H1 (cell line): ENCODE measurements at regions not wholly inside any gene's neighbourhood (a gene's known extent, or its start where the extent isn't known, plus 50 kb on each side); places are given as distances from the start of the nearest gene placed in this dataset.

Experiments
- CHD7 ChIP-seq: fragments of 300-600 bp; sonication (generic); IDR thresholded peaks from 2 replicates; pipeline ENCODE4 v1.7.1; 2012; ENCODE audit warnings: low read length, moderate library complexity, mild to moderate bottlenecking, inconsistent platforms; ENCODE audit not compliant: insufficient replicate concordance
- CTCF ChIP-seq, 3 experiments: IDR thresholded peaks; 1 replicate in 2 of 3; 2 replicates in 1 of 3; pipeline versions ENCODE4 v1.5.1 to v1.6.1; 2011; ENCODE audit warnings: low read length in 3 of 3, mild to moderate bottlenecking in 3 of 3, inconsistent platforms in 2 of 3, low read depth in 1 of 3, moderate library complexity in 1 of 3; ENCODE audit not compliant: insufficient read depth in 1 of 3; ENCODE audit errors: control extremely low read depth in 1 of 3
- EZH2 ChIP-seq: fragments of 200-600 bp; sonication (generic); IDR thresholded peaks from 2 replicates; pipeline ENCODE4 v1.7.1; 2012; ENCODE audit warnings: low read depth, mild to moderate bottlenecking, moderate library complexity, low read length, inconsistent platforms; ENCODE audit not compliant: severe bottlenecking
- MAFK ChIP-seq: IDR thresholded peaks from 2 replicates; pipeline ENCODE4 v1.6.1; 2012; ENCODE audit warnings: low read depth, mild to moderate bottlenecking, improper control_type of control experiment, low read length
- POLR2A ChIP-seq, 2 experiments: IDR thresholded peaks; 1 replicate in 1 of 2; 2 replicates in 1 of 2; pipeline ENCODE4 v1.6.1; 2011; ENCODE audit warnings: low read depth in 2 of 2, low read length in 2 of 2, mild to moderate bottlenecking in 2 of 2; ENCODE audit errors: control extremely low read depth in 1 of 2
- RNF2 ChIP-seq: fragments of 200-900, 300-1000 bp; sonication (generic); IDR thresholded peaks from 2 replicates; pipeline ENCODE4 v1.7.1; 2016; ENCODE audit warnings: borderline replicate concordance, low read depth, mild to moderate bottlenecking, antibody characterized with exemption, low read length; ENCODE audit not compliant: poor library complexity, severe bottlenecking; ENCODE audit errors: missing control alignments
- SAP30 ChIP-seq: fragments of 300-600 bp; sonication (generic); IDR thresholded peaks from 2 replicates; pipeline ENCODE4 v1.7.1; 2012; ENCODE audit warnings: low read length, moderate library complexity, mild to moderate bottlenecking, inconsistent platforms; ENCODE audit not compliant: insufficient read depth, insufficient replicate concordance
- SRF ChIP-seq: IDR thresholded peaks from 2 replicates; pipeline ENCODE4 v1.6.1; 2011; ENCODE audit warnings: mild to moderate bottlenecking, low read depth, low read length, moderate library complexity
- TAF1 ChIP-seq: IDR thresholded peaks from 2 replicates; pipeline ENCODE4 v1.6.1; 2011; ENCODE audit warnings: mild to moderate bottlenecking, low read depth, low read length
- USF2 ChIP-seq: IDR thresholded peaks from 2 replicates; pipeline ENCODE4 v1.6.1; 2011; ENCODE audit warnings: low read length, improper control_type of control experiment

GRCh38 chr21:20721151-20721550 is 277.1 kb upstream of the NCAM2 start:
- no peak for TF ChIP-seq SRF
- TF ChIP-seq EZH2, result no peak
- TF ChIP-seq CTCF (IDR thresholded peaks at IDR 0.05; ENCODE audit: control extremely low read depth in 1 of 3, insufficient read depth in 1 of 3, low read depth in 1 of 3, low read length in 3 of 3), result no peak
- TF ChIP-seq CHD7, result no peak
- no peak for TF ChIP-seq POLR2A (IDR thresholded peaks at IDR 0.05; ENCODE audit: control extremely low read depth in 1 of 2, low read depth in 2 of 2, low read length in 2 of 2)
- no peak for TF ChIP-seq MAFK
- TF ChIP-seq RNF2, result no peak
- TF ChIP-seq TAF1, result no peak
- no peak for TF ChIP-seq SAP30
- no peak for TF ChIP-seq USF2
